ENCODE measurements at regions not wholly inside any gene's neighbourhood (a gene's known extent, or its start where the extent isn't known, plus 50 kb on each side); places are given as distances from the start of the nearest gene placed in this dataset.

GRCh38 chr6:74605922-74606581 lies 599.8 kb downstream of the COL12A1 start:
- TF ChIP-seq POLR2A (IDR thresholded peaks at IDR 0.05): no peak
- no peak for TF ChIP-seq CTCF (IDR thresholded peaks at IDR 0.05)
